ENCODE measurements at regions not wholly inside any gene's neighbourhood (a gene's known extent, or its start where the extent isn't known, plus 50 kb on each side); places are given as distances from the start of the nearest gene placed in this dataset.

DNA sequence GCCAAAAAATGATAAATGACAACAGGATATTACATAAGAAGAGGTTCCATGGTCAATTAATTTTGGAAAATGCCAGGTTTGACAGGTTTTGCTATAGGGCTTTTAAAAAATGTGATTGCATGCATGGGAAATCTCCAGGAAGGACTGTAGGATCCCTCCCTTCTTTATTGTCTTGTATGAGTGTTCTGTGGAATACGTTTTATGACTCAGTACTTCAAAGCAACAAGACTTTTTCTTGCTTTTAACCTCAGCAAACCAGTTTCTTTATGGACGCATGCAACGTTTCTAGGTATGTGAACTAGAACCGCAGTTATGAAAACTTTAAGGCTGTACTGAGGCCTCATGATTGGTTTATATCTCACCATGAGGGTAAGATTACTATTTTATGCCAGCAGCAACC lies 76.6 kb upstream of the NTRK2 start:
- peak; percentile 43 for DNase-seq

- DNase-seq = no peak
Observed at GRCh38 chr9:84593352-84593751, 76.2 kb upstream of the NTRK2 start.

DNA sequence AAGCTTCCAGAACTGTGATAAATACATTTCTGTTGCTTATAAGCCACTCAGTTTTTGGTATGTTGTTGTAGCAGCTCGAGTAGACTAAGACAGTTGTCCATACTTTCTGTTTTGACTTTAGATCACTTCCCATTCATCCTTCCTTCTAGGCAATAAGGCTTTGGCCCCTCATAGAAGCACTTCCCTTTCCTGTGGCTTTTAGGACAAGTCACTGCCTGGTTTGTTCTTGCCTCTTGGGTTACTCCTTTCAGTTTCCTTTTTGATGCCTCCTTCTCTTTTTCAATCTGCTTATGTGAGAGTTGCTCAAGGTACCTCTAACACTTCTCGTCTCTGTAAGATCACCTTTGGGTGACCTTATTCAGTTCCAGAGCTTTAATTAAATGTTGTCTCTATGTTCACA lies 72.4 kb upstream of the NTRK2 start:
- DNase-seq = no peak

GRCh38 chr9:84598921-84599636 lies 70.5 kb upstream of the NTRK2 start:
- no peak for DNase-seq

- DNase-seq = no peak
Observed at GRCh38 chr9:84600739-84601138, 68.8 kb upstream of the NTRK2 start.

DNA sequence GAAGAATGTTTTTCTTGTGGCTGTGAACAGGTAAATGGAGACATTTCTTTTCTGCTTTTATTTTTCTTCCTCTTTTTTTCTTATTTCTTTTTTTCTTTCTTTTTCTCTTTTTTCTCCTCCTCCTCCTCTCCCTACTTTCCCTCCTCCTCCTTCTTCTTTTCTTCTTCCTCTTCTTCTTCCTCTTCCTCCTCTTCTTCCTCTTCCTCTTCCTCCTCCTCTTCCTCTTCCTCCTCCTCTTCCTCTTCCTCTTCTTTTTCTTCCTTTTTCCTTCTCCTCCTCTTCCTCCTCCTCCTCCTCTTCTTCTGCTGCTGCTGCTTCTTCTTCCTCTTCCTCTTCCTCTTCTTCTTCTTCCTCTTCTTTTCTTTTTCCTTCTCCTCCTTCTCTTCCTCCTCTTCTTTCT lies 65.3 kb upstream of the NTRK2 start:
- no peak for DNase-seq

DNA sequence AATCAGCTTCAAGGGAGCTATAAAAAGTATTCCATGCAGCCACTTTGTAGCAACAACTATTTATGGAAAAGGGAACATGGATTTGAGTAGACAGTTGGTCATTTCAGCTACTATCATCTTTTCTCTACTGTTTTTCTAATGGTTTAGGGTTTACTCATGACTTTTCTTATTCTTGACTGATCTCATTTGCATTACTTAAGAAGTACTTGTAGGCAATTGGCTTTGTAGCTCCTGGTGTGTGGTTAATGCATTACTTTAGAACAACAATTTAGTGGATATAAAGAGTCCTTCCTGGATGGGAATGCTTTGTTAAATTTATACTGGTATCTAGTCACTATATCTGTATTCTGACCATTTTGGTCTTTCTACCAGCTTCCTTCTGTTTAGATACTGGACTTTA lies 59.8 kb upstream of the NTRK2 start:
- DNase-seq = no peak

GRCh38 chr9:84613431-84613830 lies 56.1 kb upstream of the NTRK2 start:
- no peak for DNase-seq

DNA sequence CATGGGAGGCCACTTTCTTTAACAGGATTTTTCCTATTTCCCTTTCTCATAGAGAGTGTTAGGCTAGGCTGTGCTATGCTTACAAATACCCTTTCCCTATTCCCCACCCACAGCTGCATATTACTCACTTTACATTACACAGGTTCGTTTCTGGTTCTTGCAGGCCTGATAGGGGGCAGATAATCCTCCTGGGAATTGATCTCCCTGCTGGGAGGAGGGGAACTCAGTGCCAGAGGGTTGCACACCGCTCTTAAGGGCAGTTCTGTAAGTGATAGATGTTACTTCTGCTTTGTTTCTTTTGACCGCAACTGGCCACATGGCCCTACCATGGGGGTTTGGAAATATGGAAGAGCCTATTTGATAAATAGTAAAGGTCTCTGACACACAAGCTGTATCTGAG lies 54.0 kb upstream of the NTRK2 start:
- DNase-seq = no peak

- DNase-seq = no peak
Observed at GRCh38 chr9:84617411-84618029, 52.0 kb upstream of the NTRK2 start.

All from kidney glomerular epithelial cell (primary cell).